Endodermal cell (in vitro differentiated cells): ENCODE measurements at regions not wholly inside any gene's neighbourhood (a gene's known extent, or its start where the extent isn't known, plus 50 kb on each side); places are given as distances from the start of the nearest gene placed in this dataset.

Experiments
- DNase-seq: peaks from one replicate; pipeline ENCODE4 v3.0.0-alpha.2; 2017
- H3K27ac ChIP-seq: 2 replicates; pipeline ENCODE4 v1.5.1; 2013; ENCODE audit warnings: mild to moderate bottlenecking, low read depth, low read length, moderate library complexity
- H3K27me3 ChIP-seq: 2 replicates; pipeline ENCODE4 v1.6.1; 2013; ENCODE audit warnings: mild to moderate bottlenecking, low read length, moderate library complexity; ENCODE audit not compliant: insufficient read depth, control insufficient read depth, poor library complexity, severe bottlenecking
- H3K36me3 ChIP-seq: 2 replicates; pipeline ENCODE4 v1.7.0; 2013; ENCODE audit warnings: mild to moderate bottlenecking, low read length, moderate library complexity; ENCODE audit not compliant: control insufficient read depth, insufficient read depth
- H3K4me1 ChIP-seq: one replicate; pipeline ENCODE4 v1.7.0; 2013; ENCODE audit warnings: low read length; ENCODE audit not compliant: control insufficient read depth, insufficient read depth
- H3K4me3 ChIP-seq: 2 replicates; pipeline ENCODE4 v1.5.1; 2013; ENCODE audit warnings: mild to moderate bottlenecking, low read length, moderate library complexity
- H3K9ac ChIP-seq: 2 replicates; pipeline ENCODE4 v1.6.1; 2013; ENCODE audit warnings: mild to moderate bottlenecking, low read length, moderate library complexity; ENCODE audit not compliant: poor library complexity, severe bottlenecking; ENCODE audit errors: extremely low read depth
- H3K9me3 ChIP-seq: 2 replicates; pipeline ENCODE4 v1.6.1; 2013; ENCODE audit warnings: mild to moderate bottlenecking, low read length, moderate library complexity; ENCODE audit not compliant: control insufficient read depth
- H3K27ac Mint-ChIP-seq: 2 replicates; pipeline ENCODE4 v1.8.0; 2020; ENCODE audit warnings: mixed read lengths
- H3K27me3 Mint-ChIP-seq: 2 replicates; pipeline ENCODE4 v1.8.0; 2021; ENCODE audit warnings: mild to moderate bottlenecking, mixed read lengths; ENCODE audit not compliant: insufficient read depth
- H3K36me3 Mint-ChIP-seq: 2 replicates; pipeline ENCODE4 v1.8.0; 2020; ENCODE audit warnings: low read depth, mixed read lengths
- H3K4me1 Mint-ChIP-seq: 2 replicates; pipeline ENCODE4 v1.8.0; 2020; ENCODE audit warnings: mixed read lengths
- H3K4me3 Mint-ChIP-seq: 2 replicates; pipeline ENCODE4 v1.8.0; 2020; ENCODE audit warnings: mild to moderate bottlenecking, moderate library complexity, mixed read lengths
- H3K9me3 Mint-ChIP-seq: 2 replicates; pipeline ENCODE4 v1.8.0; 2020; ENCODE audit warnings: mild to moderate bottlenecking, mixed read lengths
- WGBS, 2 experiments: methylation state at CpG; one replicate each; pipeline versions ENCODE4 v1.1.5 to v1.1.7; 2013; ENCODE audit warnings: missing lambda C conversion rate in 2 of 2, mixed read lengths in 1 of 2; ENCODE audit not compliant: insufficient coverage in 1 of 2, insufficient read length in 1 of 2; 5-methylcytosine and 5-hydroxymethylcytosine counted together
- TF ChIP-seq, protein P1 (sequence below): fragments of 200-600 bp; sonication (generic); conservative IDR thresholded peaks from 2 replicates; pipeline ENCODE4 v1.5.0; 2021; ENCODE audit warnings: antibody characterized with exemption, mild to moderate bottlenecking

DNA sequence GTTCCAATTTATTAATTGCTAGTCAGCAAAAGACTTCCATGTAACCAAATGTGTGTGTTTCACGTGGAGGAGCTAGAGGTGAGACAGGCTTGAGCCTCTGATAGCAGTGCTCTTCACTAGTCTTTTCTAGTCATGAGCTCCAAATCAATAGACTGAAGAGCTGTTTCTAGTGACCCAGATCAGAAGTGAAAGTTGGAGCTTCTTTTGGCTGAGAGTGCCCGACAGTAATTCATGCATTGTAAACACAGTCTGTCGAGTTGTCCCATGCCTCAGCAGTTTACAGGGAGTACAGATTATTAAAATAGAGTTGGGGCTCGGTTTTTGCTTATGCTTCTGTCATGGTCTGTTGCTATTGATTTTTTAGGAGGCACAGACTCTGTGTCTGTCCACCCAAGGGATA lies 793.1 kb downstream of the DTWD2 start:
- 84 to 89% methylated on average over 4 of the region's 4 CpGs for WGBS, 2 experiments
- Mint-ChIP-seq H3K4me3 (no peak overlapping the region), H3K27ac (no peak overlapping the region), H3K4me1 (no peaks in the 10 kb centered on the region), H3K27me3 (no peaks in the 10 kb centered on the region), H3K36me3 (no peaks in the 10 kb centered on the region), H3K9me3 (no peaks in the 10 kb centered on the region)
- Histone ChIP-seq H3K9ac (no peak overlapping the region), H3K9me3 (no peaks in the 10 kb centered on the region), H3K4me3 (no peak overlapping the region), H3K27me3 (no peaks in the 10 kb centered on the region), H3K36me3 (no peaks in the 10 kb centered on the region), H3K4me1 (no peaks in the 10 kb centered on the region), H3K27ac (no peak overlapping the region)
- TF ChIP-seq, protein P1, sequence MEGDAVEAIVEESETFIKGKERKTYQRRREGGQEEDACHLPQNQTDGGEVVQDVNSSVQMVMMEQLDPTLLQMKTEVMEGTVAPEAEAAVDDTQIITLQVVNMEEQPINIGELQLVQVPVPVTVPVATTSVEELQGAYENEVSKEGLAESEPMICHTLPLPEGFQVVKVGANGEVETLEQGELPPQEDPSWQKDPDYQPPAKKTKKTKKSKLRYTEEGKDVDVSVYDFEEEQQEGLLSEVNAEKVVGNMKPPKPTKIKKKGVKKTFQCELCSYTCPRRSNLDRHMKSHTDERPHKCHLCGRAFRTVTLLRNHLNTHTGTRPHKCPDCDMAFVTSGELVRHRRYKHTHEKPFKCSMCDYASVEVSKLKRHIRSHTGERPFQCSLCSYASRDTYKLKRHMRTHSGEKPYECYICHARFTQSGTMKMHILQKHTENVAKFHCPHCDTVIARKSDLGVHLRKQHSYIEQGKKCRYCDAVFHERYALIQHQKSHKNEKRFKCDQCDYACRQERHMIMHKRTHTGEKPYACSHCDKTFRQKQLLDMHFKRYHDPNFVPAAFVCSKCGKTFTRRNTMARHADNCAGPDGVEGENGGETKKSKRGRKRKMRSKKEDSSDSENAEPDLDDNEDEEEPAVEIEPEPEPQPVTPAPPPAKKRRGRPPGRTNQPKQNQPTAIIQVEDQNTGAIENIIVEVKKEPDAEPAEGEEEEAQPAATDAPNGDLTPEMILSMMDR: no peak
- DNase-seq: no peak

DNA sequence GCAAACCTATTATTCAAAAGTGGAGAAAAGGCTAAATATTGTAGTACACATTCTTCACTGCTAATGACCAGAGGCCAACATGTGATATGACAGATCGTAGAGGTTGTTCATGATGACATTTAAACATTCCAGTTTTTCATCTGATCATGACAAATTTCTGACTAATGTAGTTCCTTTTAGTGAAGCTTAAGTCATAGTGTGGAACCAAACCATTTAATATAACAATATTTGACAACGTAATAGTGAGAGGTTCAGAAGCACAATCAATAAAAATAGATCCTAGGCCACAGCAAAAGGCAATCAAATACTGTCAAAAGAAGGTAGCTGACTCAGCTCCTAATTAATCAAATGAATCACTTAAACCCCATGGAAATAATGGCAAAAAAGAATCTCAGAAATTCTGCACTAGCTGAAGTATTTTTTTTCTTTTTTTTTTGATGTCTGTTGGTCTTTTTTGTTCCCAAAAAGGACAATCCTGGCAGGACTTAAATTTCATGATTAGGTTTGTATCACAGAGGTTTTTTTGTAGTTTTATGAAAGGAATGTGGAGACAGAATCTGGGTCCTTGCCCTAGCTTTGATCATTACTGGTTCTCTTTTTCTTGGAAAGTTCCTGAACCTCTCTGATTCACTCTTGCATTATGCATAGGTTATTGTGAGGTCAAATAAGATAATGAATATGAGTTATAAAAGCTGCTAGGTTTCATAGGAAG lies 795.0 kb downstream of the DTWD2 start:
- TF ChIP-seq, protein P1: no peak
- H3K9ac ChIP-seq: no peak overlapping the region
- H3K4me3 ChIP-seq: no peak overlapping the region
- DNase-seq: no peak
- 80 to 98% methylated on average over 1 to 2 of the region's 2 CpGs for WGBS, 2 experiments
- H3K27me3 ChIP-seq: no peaks in the 10 kb centered on the region
- no peaks in the 10 kb centered on the region for H3K9me3 ChIP-seq
- Mint-ChIP-seq H3K36me3 (no peaks in the 10 kb centered on the region), H3K4me1 (no peaks in the 10 kb centered on the region), H3K9me3 (no peaks in the 10 kb centered on the region), H3K4me3 (no peak overlapping the region), H3K27ac (no peak overlapping the region), H3K27me3 (no peaks in the 10 kb centered on the region)
- no peak overlapping the region for H3K27ac ChIP-seq
- H3K4me1 ChIP-seq: no peaks in the 10 kb centered on the region
- H3K36me3 ChIP-seq: no peaks in the 10 kb centered on the region

DNA sequence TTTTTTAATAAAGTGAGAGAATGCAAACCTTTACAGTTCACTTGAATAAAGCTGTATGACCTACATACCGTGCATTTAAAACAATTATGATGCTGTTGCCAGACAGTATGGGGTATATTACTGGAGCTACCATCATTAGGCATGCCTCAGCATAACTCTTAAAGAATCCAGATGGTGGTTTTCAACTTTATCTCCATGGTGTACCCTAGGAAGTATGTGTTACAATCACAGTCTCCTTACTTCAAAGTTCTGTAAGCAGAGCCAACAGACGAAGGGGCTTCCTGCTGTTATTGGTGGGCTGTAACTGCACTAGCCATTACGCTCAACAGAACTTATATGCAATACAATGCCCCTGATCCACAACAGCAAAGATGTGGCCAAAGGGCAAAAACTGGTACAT lies 803.3 kb downstream of the DTWD2 start:
- Mint-ChIP-seq H3K36me3 (no peaks in the 10 kb centered on the region), H3K27ac (no peak overlapping the region), H3K4me1 (peaks cover 3% of the 10 kb centered on the region), H3K4me3 (no peak overlapping the region), H3K9me3 (no peaks in the 10 kb centered on the region), H3K27me3 (no peaks in the 10 kb centered on the region)
- Histone ChIP-seq H3K9ac (no peak overlapping the region), H3K4me3 (no peak overlapping the region), H3K36me3 (no peaks in the 10 kb centered on the region), H3K9me3 (no peaks in the 10 kb centered on the region), H3K27ac (no peak overlapping the region), H3K27me3 (no peaks in the 10 kb centered on the region), H3K4me1 (no peaks in the 10 kb centered on the region)
- WGBS, 2 experiments: 83 to 88% methylated on average over 1 to 3 of the region's 3 CpGs
- DNase-seq: no peak
- TF ChIP-seq, protein P1: no peak
